H9 (cell line): ENCODE measurements at regions not wholly inside any gene's neighbourhood (a gene's known extent, or its start where the extent isn't known, plus 50 kb on each side); places are given as distances from the start of the nearest gene placed in this dataset.

ENCODE experiments used
- DNase-seq: peaks from one replicate; pipeline ENCODE4 v3.0.0-alpha.2; 2017
- H2AFZ ChIP-seq: one replicate; pipeline ENCODE4 v1.6.1; 2013; ENCODE audit warnings: mild to moderate bottlenecking, low read length, control low read depth, moderate library complexity
- H2AK5ac ChIP-seq: 2 replicates; pipeline ENCODE4 v1.6.1; 2013; ENCODE audit warnings: low read length, control low read depth, mixed read lengths; ENCODE audit not compliant: insufficient read length
- H2BK120ac ChIP-seq: one replicate; pipeline ENCODE4 v1.6.1; 2013; ENCODE audit warnings: low read depth, mild to moderate bottlenecking, low read length, control low read depth, inconsistent platforms; ENCODE audit not compliant: poor library complexity, severe bottlenecking
- H2BK12ac ChIP-seq: 2 replicates; pipeline ENCODE4 v1.6.1; 2013; ENCODE audit warnings: low read length, control low read depth, mixed read lengths, low read depth; ENCODE audit not compliant: insufficient read length
- H2BK15ac ChIP-seq: 2 replicates; pipeline ENCODE4 v1.6.1; 2013; ENCODE audit warnings: low read depth, low read length, control low read depth
- H2BK20ac ChIP-seq: one replicate; pipeline ENCODE4 v1.6.1; 2013; ENCODE audit warnings: low read depth, mild to moderate bottlenecking, low read length, control low read depth, inconsistent platforms; ENCODE audit not compliant: poor library complexity, severe bottlenecking
- H2BK5ac ChIP-seq: 2 replicates; pipeline ENCODE4 v1.6.1; 2013; ENCODE audit warnings: low read length, control low read depth, mixed read lengths; ENCODE audit not compliant: insufficient read length
- H3K14ac ChIP-seq: 2 replicates; pipeline ENCODE4 v1.6.1; 2013; ENCODE audit warnings: low read length, control low read depth; ENCODE audit not compliant: insufficient read depth
- H3K18ac ChIP-seq: 2 replicates; pipeline ENCODE4 v1.6.1; 2013; ENCODE audit warnings: low read depth, mild to moderate bottlenecking, mixed read lengths, low read length, control low read depth; ENCODE audit not compliant: insufficient read length
- H3K23ac ChIP-seq: 2 replicates; pipeline ENCODE4 v1.6.1; 2013; ENCODE audit warnings: low read length, control low read depth, mixed read lengths, low read depth; ENCODE audit not compliant: insufficient read length
- H3K23me2 ChIP-seq: 2 replicates; pipeline ENCODE4 v1.6.1; 2013; ENCODE audit warnings: low read depth, mild to moderate bottlenecking, mixed read lengths, low read length, control low read depth; ENCODE audit not compliant: insufficient read length, poor library complexity, severe bottlenecking
- H3K27ac ChIP-seq: 2 replicates; pipeline ENCODE4 v1.5.1; 2013; ENCODE audit warnings: low read length, control low read depth, mixed read lengths, low read depth; ENCODE audit not compliant: insufficient read length
- H3K27me3 ChIP-seq: 2 replicates; pipeline ENCODE4 v1.6.1; 2013; ENCODE audit warnings: low read length, control low read depth, inconsistent platforms; ENCODE audit not compliant: insufficient read depth
- H3K4ac ChIP-seq: 2 replicates; pipeline ENCODE4 v1.6.1; 2013; ENCODE audit warnings: low read depth, mild to moderate bottlenecking, control low read depth, inconsistent platforms, low read length, moderate library complexity
- H3K4me1 ChIP-seq: 2 replicates; pipeline ENCODE4 v1.6.1; 2013; ENCODE audit warnings: low read length, control low read depth, inconsistent platforms; ENCODE audit not compliant: insufficient read depth
- H3K4me2 ChIP-seq: 2 replicates; pipeline ENCODE4 v1.6.1; 2013; ENCODE audit warnings: low read length, control low read depth, mixed read lengths; ENCODE audit not compliant: insufficient read length, insufficient read depth
- H3K56ac ChIP-seq: 2 replicates; pipeline ENCODE4 v1.6.1; 2013; ENCODE audit warnings: low read depth, mild to moderate bottlenecking, mixed read lengths, low read length, control low read depth; ENCODE audit not compliant: insufficient read length
- H3K79me1 ChIP-seq: 2 replicates; pipeline ENCODE4 v1.6.1; 2013; ENCODE audit warnings: low read depth, mild to moderate bottlenecking, moderate library complexity, low read length, control low read depth, inconsistent platforms; ENCODE audit not compliant: insufficient read depth, poor library complexity, severe bottlenecking
- H3K79me2 ChIP-seq: 2 replicates; pipeline ENCODE4 v1.6.1; 2013; ENCODE audit warnings: low read length, control low read depth, inconsistent platforms; ENCODE audit not compliant: insufficient read depth
- H3K9ac ChIP-seq: 2 replicates; pipeline ENCODE4 v1.6.1; 2013; ENCODE audit warnings: low read length, control low read depth, mixed read lengths; ENCODE audit not compliant: insufficient read length; ENCODE audit errors: extremely low read depth
- H3K9me3 ChIP-seq: one replicate; pipeline ENCODE4 v1.6.1; 2013; ENCODE audit warnings: low read depth, low read length, inconsistent platforms; ENCODE audit not compliant: control insufficient read depth
- H3T11ph ChIP-seq: one replicate; pipeline ENCODE4 v1.6.1; 2013; ENCODE audit warnings: mild to moderate bottlenecking, low read length, control low read depth, inconsistent platforms
- H4K20me1 ChIP-seq: one replicate; pipeline ENCODE4 v1.6.1; 2013; ENCODE audit not compliant: control insufficient read depth, insufficient read length, insufficient read depth
- H4K5ac ChIP-seq: 2 replicates; pipeline ENCODE4 v1.6.1; 2013; ENCODE audit warnings: low read depth, mild to moderate bottlenecking, mixed read lengths, low read length, control low read depth; ENCODE audit not compliant: insufficient read length
- H4K8ac ChIP-seq: replicated peaks from 2 replicates; pipeline ENCODE4 v1.6.1; 2013; ENCODE audit warnings: low read length, control low read depth, mixed read lengths, low read depth; ENCODE audit not compliant: insufficient read length
- H4K91ac ChIP-seq: 2 replicates; pipeline ENCODE4 v1.6.1; 2013; ENCODE audit warnings: low read depth, mild to moderate bottlenecking, moderate library complexity, mixed read lengths, low read length, control low read depth; ENCODE audit not compliant: insufficient read length
- H3K27ac Mint-ChIP-seq, 3 experiments: 2 replicates in 2 of 3; 3 replicates in 1 of 3; pipeline ENCODE4 v1.8.0; 2020 to 2021; ENCODE audit warnings: mixed read lengths in 3 of 3, mild to moderate bottlenecking in 1 of 3, moderate library complexity in 1 of 3
- H3K27me3 Mint-ChIP-seq: 2 replicates; pipeline ENCODE4 v1.8.0; 2021; ENCODE audit warnings: low read depth, mild to moderate bottlenecking, moderate library complexity, mixed read lengths
- H3K36me3 Mint-ChIP-seq, 3 experiments: 2 replicates in 2 of 3; 3 replicates in 1 of 3; pipeline ENCODE4 v1.8.0; 2020 to 2021; ENCODE audit warnings: low read depth in 3 of 3, mixed read lengths in 3 of 3; ENCODE audit not compliant: insufficient read depth in 1 of 3
- H3K4me1 Mint-ChIP-seq, 2 experiments: 2 replicates each; pipeline ENCODE4 v1.8.0; 2020; ENCODE audit warnings: mixed read lengths in 2 of 2
- H3K4me3 Mint-ChIP-seq, 2 experiments: 2 replicates in 1 of 2; 3 replicates in 1 of 2; pipeline ENCODE4 v1.8.0; 2020 to 2021; ENCODE audit warnings: mild to moderate bottlenecking in 2 of 2, mixed read lengths in 2 of 2, moderate library complexity in 1 of 2
- H3K9me3 Mint-ChIP-seq, 2 experiments: 2 replicates in 1 of 2; 3 replicates in 1 of 2; pipeline ENCODE4 v1.8.0; 2020; ENCODE audit warnings: mild to moderate bottlenecking in 2 of 2, mixed read lengths in 2 of 2, moderate library complexity in 1 of 2
- WGBS: extraction: QIAGEN DNeasy Blood & Tissue Kit; methylation state at CpG from one replicate; pipeline ENCODE4 v1.1.7; 2013; ENCODE audit warnings: missing lambda C conversion rate, low lambda C conversion rate, mixed read lengths; ENCODE audit not compliant: insufficient read length; ENCODE audit errors: extremely low coverage; 5-methylcytosine and 5-hydroxymethylcytosine counted together
- TF ChIP-seq, protein P1 (sequence below): fragments of 200-600 bp; sonication (generic); conservative IDR thresholded peaks from 3 replicates; pipeline ENCODE4 v1.8.0; 2021; ENCODE audit warnings: antibody characterized with exemption, mild to moderate bottlenecking

DNA sequence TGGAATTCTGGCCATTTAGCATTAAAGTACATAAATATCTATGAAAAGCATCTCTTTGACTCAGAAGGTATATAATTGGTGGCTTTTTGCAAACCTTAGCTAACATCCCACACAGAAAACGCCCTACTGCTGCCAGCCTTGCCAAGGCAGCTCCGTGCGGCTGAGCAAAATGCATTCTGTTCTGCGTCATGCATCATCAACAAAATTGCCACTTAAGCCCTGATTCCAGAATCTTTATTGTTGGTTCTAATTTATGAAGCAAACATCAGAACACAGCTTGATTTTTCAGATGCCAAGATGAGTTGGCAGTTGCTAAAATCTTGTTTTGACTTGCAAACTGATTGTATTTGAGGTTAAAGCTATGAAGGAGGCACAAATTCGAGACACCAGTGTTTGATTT is 314.9 kb upstream of the DEPDC1 start:
- Histone ChIP-seq H2BK15ac (no peak overlapping the region), H4K20me1 (no peaks in the 10 kb centered on the region), H2AK5ac (no peak overlapping the region), H4K5ac (no peak overlapping the region), H3K4ac (no peak overlapping the region), H3K14ac (no peak overlapping the region), H3K23me2 (no peaks in the 10 kb centered on the region), H3K18ac (no peak overlapping the region), H2BK5ac (no peak overlapping the region), H3K4me2 (no peak overlapping the region), H3K4me1 (no peaks in the 10 kb centered on the region), H2AFZ (no peak overlapping the region), H3K79me2 (no peaks in the 10 kb centered on the region), H3K79me1 (no peaks in the 10 kb centered on the region), H3K9me3 (no peaks in the 10 kb centered on the region), H3K56ac (no peak overlapping the region), H3T11ph (no peak overlapping the region), H4K91ac (no peak overlapping the region), H2BK20ac (no peak overlapping the region), H4K8ac (no peak overlapping the region), H3K27me3 (no peaks in the 10 kb centered on the region), H3K23ac (no peak overlapping the region), H3K9ac (no peak overlapping the region), H2BK120ac (no peak overlapping the region), H2BK12ac (no peak overlapping the region), H3K27ac (no peak overlapping the region)
- DNase-seq: no peak
- no peaks in the 10 kb centered on the region for H3K9me3 Mint-ChIP-seq
- H3K27ac Mint-ChIP-seq: no peak overlapping the region
- no peaks in the 10 kb centered on the region for H3K36me3 Mint-ChIP-seq
- no peak overlapping the region for H3K4me3 Mint-ChIP-seq
- WGBS: no CpG with 5 or more reads among the region's 5 CpGs
- peaks cover 3 to 6% of the 10 kb centered on the region in 2 experiments for H3K4me1 Mint-ChIP-seq
- TF ChIP-seq, protein P1, sequence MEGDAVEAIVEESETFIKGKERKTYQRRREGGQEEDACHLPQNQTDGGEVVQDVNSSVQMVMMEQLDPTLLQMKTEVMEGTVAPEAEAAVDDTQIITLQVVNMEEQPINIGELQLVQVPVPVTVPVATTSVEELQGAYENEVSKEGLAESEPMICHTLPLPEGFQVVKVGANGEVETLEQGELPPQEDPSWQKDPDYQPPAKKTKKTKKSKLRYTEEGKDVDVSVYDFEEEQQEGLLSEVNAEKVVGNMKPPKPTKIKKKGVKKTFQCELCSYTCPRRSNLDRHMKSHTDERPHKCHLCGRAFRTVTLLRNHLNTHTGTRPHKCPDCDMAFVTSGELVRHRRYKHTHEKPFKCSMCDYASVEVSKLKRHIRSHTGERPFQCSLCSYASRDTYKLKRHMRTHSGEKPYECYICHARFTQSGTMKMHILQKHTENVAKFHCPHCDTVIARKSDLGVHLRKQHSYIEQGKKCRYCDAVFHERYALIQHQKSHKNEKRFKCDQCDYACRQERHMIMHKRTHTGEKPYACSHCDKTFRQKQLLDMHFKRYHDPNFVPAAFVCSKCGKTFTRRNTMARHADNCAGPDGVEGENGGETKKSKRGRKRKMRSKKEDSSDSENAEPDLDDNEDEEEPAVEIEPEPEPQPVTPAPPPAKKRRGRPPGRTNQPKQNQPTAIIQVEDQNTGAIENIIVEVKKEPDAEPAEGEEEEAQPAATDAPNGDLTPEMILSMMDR: no peak
- H3K27me3 Mint-ChIP-seq: no peaks in the 10 kb centered on the region
